KOPT-K1 (cell line): ENCODE measurements at regions not wholly inside any gene's neighbourhood (a gene's known extent, or its start where the extent isn't known, plus 50 kb on each side); places are given as distances from the start of the nearest gene placed in this dataset.

ENCODE experiments used
- H3K27ac ChIP-seq: fragments of 200-600 bp; sonication (generic); 2 replicates; pipeline ENCODE4 v1.5.1; 2016; ENCODE audit warnings: antibody characterized with exemption, mild to moderate bottlenecking, low read depth, low read length; ENCODE audit not compliant: poor library complexity, severe bottlenecking
- H3K36me3 ChIP-seq: fragments of 200-600 bp; sonication (generic); 2 replicates; pipeline ENCODE4 v1.5.1; 2017; ENCODE audit warnings: antibody characterized with exemption, mild to moderate bottlenecking, low read length, moderate library complexity; ENCODE audit not compliant: insufficient read depth
- H3K9me3 ChIP-seq: fragments of 200-600 bp; sonication (generic); 2 replicates; pipeline ENCODE4 v1.5.1; 2017; ENCODE audit warnings: antibody characterized with exemption, low read length, mild to moderate bottlenecking; ENCODE audit not compliant: insufficient read depth, poor library complexity, severe bottlenecking

- Histone ChIP-seq H3K9me3 (no peaks in the 10 kb centered on the region), H3K36me3 (no peaks in the 10 kb centered on the region), H3K27ac (no peak overlapping the region)
Measured at GRCh38 chr17:77694391-77695363, 263.8 kb upstream of the TNRC6C start.

- no peaks in the 10 kb centered on the region for H3K36me3 ChIP-seq
- no peaks in the 10 kb centered on the region for H3K9me3 ChIP-seq
Measured at GRCh38 chr17:77695386-77695785, 263.1 kb upstream of the TNRC6C start.

GRCh38 chr17:77696151-77696720, 262.3 kb upstream of the TNRC6C start:
- Histone ChIP-seq H3K36me3 (no peaks in the 10 kb centered on the region), H3K9me3 (no peaks in the 10 kb centered on the region), H3K27ac (no peak overlapping the region)

More at GRCh38 chr17:77695386-77695785, 263.1 kb upstream of the TNRC6C start:
- H3K27ac ChIP-seq: no peak overlapping the region

- H3K9me3 ChIP-seq: peaks cover 5% of the 10 kb centered on the region
- no peak overlapping the region for H3K27ac ChIP-seq
- no peaks in the 10 kb centered on the region for H3K36me3 ChIP-seq
Measured at GRCh38 chr17:77696721-77697460, 261.6 kb upstream of the TNRC6C start.

- no peak overlapping the region for H3K27ac ChIP-seq
- no peaks in the 10 kb centered on the region for H3K36me3 ChIP-seq
- H3K9me3 ChIP-seq: peaks cover 12% of the 10 kb centered on the region
Measured at GRCh38 chr17:77697480-77698400, 260.8 kb upstream of the TNRC6C start.

GRCh38 chr17:77698903-77699623, 259.4 kb upstream of the TNRC6C start:
- Histone ChIP-seq H3K27ac (no peak overlapping the region), H3K9me3 (peaks cover 23% of the 10 kb centered on the region), H3K36me3 (no peaks in the 10 kb centered on the region)

- peaks cover 35% of the 10 kb centered on the region for H3K9me3 ChIP-seq
- no peak overlapping the region for H3K27ac ChIP-seq
- H3K36me3 ChIP-seq: no peaks in the 10 kb centered on the region
Measured at GRCh38 chr17:77700165-77700881, 258.2 kb upstream of the TNRC6C start.

- H3K27ac ChIP-seq: no peak overlapping the region
- no peaks in the 10 kb centered on the region for H3K36me3 ChIP-seq
- peaks cover 49% of the 10 kb centered on the region for H3K9me3 ChIP-seq
Measured at GRCh38 chr17:77701996-77702395, 256.5 kb upstream of the TNRC6C start.

GRCh38 chr17:77704048-77704815, 254.3 kb upstream of the TNRC6C start:
- H3K27ac ChIP-seq: no peak overlapping the region
- no peaks in the 10 kb centered on the region for H3K36me3 ChIP-seq
- peaks cover 61% of the 10 kb centered on the region for H3K9me3 ChIP-seq

- no peak overlapping the region for H3K27ac ChIP-seq
- H3K9me3 ChIP-seq: peaks cover 55% of the 10 kb centered on the region
- no peaks in the 10 kb centered on the region for H3K36me3 ChIP-seq
Measured at GRCh38 chr17:77706938-77707337, 251.6 kb upstream of the TNRC6C start.

- no peak overlapping the region for H3K27ac ChIP-seq
- no peaks in the 10 kb centered on the region for H3K36me3 ChIP-seq
- peaks cover 49% of the 10 kb centered on the region for H3K9me3 ChIP-seq
Measured at GRCh38 chr17:77707546-77707945, 251.0 kb upstream of the TNRC6C start.

GRCh38 chr17:77708049-77708448, 250.5 kb upstream of the TNRC6C start:
- Histone ChIP-seq H3K36me3 (no peaks in the 10 kb centered on the region), H3K9me3 (peaks cover 48% of the 10 kb centered on the region)

GRCh38 chr17:77708936-77709335, 249.6 kb upstream of the TNRC6C start:
- peaks cover 44% of the 10 kb centered on the region for H3K9me3 ChIP-seq
- H3K36me3 ChIP-seq: no peaks in the 10 kb centered on the region
- H3K27ac ChIP-seq: no peak overlapping the region

More at GRCh38 chr17:77708049-77708448, 250.5 kb upstream of the TNRC6C start:
- H3K27ac ChIP-seq: no peak overlapping the region
